ENCODE measurements at regions not wholly inside any gene's neighbourhood (a gene's known extent, or its start where the extent isn't known, plus 50 kb on each side); places are given as distances from the start of the nearest gene placed in this dataset.

DNA sequence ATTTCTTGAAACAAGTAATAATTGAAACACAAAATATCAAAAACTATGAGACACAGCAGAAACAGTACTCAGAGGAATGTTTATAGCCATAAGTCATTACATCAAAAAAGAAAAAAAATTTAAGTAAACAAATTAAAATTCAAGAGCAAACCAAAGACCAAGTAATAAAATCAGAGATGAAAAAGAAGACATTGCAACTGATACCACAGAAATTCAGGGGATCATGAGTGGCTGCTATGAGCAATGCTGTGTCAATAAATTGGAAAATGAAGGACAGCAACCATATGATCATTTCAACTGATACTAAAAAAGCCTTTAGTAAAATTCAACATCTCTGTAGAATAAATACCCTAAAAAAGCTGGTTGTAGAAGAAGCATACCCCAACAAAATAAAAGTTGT lies 644.1 kb upstream of the BCHE start:
- H3K4me3 ChIP-seq (ENCODE audit: control insufficient read depth in 2 of 3, extremely low read depth in 1 of 3, insufficient read depth in 2 of 3, low read depth in 1 of 3, low read length in 3 of 3): no peak overlapping the region
- no peaks in the 10 kb centered on the region for H3K9me1 ChIP-seq (ENCODE audit: control insufficient read depth, extremely low read depth, insufficient read depth, low read length)
- dilution Hi-C loops (cut with MboI; ENCODE audit: extremely low pct_ligation_motif_present, low sequenced_read_pairs): no loop called here
- H3K36me3 ChIP-seq (ENCODE audit: control insufficient read depth in 2 of 2, extremely low read depth in 1 of 2, insufficient read depth in 2 of 2, low read length in 2 of 2): no peaks in the 10 kb centered on the region
- no peak overlapping the region for H3K4me2 ChIP-seq (ENCODE audit: control insufficient read depth, extremely low read depth, insufficient read depth, low read depth, low read length)
- no peak overlapping the region for H3K9ac ChIP-seq (ENCODE audit: control insufficient read depth, extremely low read depth, insufficient read depth, low read length)
- no peak overlapping the region for H2AFZ ChIP-seq (ENCODE audit: control insufficient read depth, low read length)
- no peak overlapping the region for H3K27ac ChIP-seq (ENCODE audit: control insufficient read depth, insufficient read depth, low read length)
- no peaks in the 10 kb centered on the region for H3K27me3 ChIP-seq (ENCODE audit: control insufficient read depth, extremely low read depth, insufficient read depth, low read length)
- DNase-seq (ENCODE audit: low read depth, low spot score): no peak
- no peaks in the 10 kb centered on the region for H3K9me3 ChIP-seq (ENCODE audit: control insufficient read depth, low read depth, low read length)
- H4K20me1 ChIP-seq (ENCODE audit: control insufficient read depth, extremely low read depth, insufficient read depth, low read length): no peaks in the 10 kb centered on the region
- peaks cover 3% of the 10 kb centered on the region for H3K4me1 ChIP-seq (ENCODE audit: control insufficient read depth, extremely low read depth, insufficient read depth, low read length)
- H3K79me2 ChIP-seq (ENCODE audit: control insufficient read depth, insufficient read depth, low read length): no peaks in the 10 kb centered on the region
- FAIRE-seq: no peak
- TF ChIP-seq, protein P1, sequence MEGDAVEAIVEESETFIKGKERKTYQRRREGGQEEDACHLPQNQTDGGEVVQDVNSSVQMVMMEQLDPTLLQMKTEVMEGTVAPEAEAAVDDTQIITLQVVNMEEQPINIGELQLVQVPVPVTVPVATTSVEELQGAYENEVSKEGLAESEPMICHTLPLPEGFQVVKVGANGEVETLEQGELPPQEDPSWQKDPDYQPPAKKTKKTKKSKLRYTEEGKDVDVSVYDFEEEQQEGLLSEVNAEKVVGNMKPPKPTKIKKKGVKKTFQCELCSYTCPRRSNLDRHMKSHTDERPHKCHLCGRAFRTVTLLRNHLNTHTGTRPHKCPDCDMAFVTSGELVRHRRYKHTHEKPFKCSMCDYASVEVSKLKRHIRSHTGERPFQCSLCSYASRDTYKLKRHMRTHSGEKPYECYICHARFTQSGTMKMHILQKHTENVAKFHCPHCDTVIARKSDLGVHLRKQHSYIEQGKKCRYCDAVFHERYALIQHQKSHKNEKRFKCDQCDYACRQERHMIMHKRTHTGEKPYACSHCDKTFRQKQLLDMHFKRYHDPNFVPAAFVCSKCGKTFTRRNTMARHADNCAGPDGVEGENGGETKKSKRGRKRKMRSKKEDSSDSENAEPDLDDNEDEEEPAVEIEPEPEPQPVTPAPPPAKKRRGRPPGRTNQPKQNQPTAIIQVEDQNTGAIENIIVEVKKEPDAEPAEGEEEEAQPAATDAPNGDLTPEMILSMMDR (optimal IDR thresholded peaks at IDR 0.05 in 1 of 3, IDR thresholded peaks at IDR 0.05 in 1 of 3, conservative IDR thresholded peaks at IDR 0.05 in 1 of 3; ENCODE audit: extremely low read depth in 1 of 3, insufficient read depth in 2 of 3, low read length in 3 of 3): no peak
- TF ChIP-seq EZH2 (IDR thresholded peaks at IDR 0.05; ENCODE audit: low read length): no peak

GRCh38 chr3:166478356-166478755 lies 641.1 kb upstream of the BCHE start:
- H2AFZ ChIP-seq (ENCODE audit: control insufficient read depth, low read length): no peak overlapping the region
- H3K9me1 ChIP-seq (ENCODE audit: control insufficient read depth, extremely low read depth, insufficient read depth, low read length): no peaks in the 10 kb centered on the region

More at GRCh38 chr3:166478356-166478755, 641.1 kb upstream of the BCHE start:
- no peak overlapping the region for H3K27ac ChIP-seq (ENCODE audit: control insufficient read depth, insufficient read depth, low read length)
- dilution Hi-C loops (cut with MboI; ENCODE audit: extremely low pct_ligation_motif_present, low sequenced_read_pairs): no loop called here
- no peaks in the 10 kb centered on the region for H3K36me3 ChIP-seq (ENCODE audit: control insufficient read depth in 2 of 2, extremely low read depth in 1 of 2, insufficient read depth in 2 of 2, low read length in 2 of 2)
- H3K79me2 ChIP-seq (ENCODE audit: control insufficient read depth, insufficient read depth, low read length): no peaks in the 10 kb centered on the region
- H3K4me3 ChIP-seq (ENCODE audit: control insufficient read depth in 2 of 3, extremely low read depth in 1 of 3, insufficient read depth in 2 of 3, low read depth in 1 of 3, low read length in 3 of 3): no peak overlapping the region
- FAIRE-seq (peak; percentile 60), DNase-seq (ENCODE audit: low read depth, low spot score) (no peak)
- no peaks in the 10 kb centered on the region for H3K27me3 ChIP-seq (ENCODE audit: control insufficient read depth, extremely low read depth, insufficient read depth, low read length)
- no peak overlapping the region for H3K4me2 ChIP-seq (ENCODE audit: control insufficient read depth, extremely low read depth, insufficient read depth, low read depth, low read length)
- H4K20me1 ChIP-seq (ENCODE audit: control insufficient read depth, extremely low read depth, insufficient read depth, low read length): no peaks in the 10 kb centered on the region
- H3K9ac ChIP-seq (ENCODE audit: control insufficient read depth, extremely low read depth, insufficient read depth, low read length): no peak overlapping the region
- H3K4me1 ChIP-seq (ENCODE audit: control insufficient read depth, extremely low read depth, insufficient read depth, low read length): peaks cover 3% of the 10 kb centered on the region
- H3K9me3 ChIP-seq (ENCODE audit: control insufficient read depth, low read depth, low read length): no peaks in the 10 kb centered on the region
- TF ChIP-seq, protein P1 (optimal IDR thresholded peaks at IDR 0.05 in 1 of 3, IDR thresholded peaks at IDR 0.05 in 1 of 3, conservative IDR thresholded peaks at IDR 0.05 in 1 of 3; ENCODE audit: extremely low read depth in 1 of 3, insufficient read depth in 2 of 3, low read length in 3 of 3): no peak

Measured in keratinocyte (primary cell).